GM19468 (cell line): ENCODE measurements at regions not wholly inside any gene's neighbourhood (a gene's known extent, or its start where the extent isn't known, plus 50 kb on each side); places are given as distances from the start of the nearest gene placed in this dataset.

Experiments used
- ATAC-seq: cut with Tn5 transposase; IDR thresholded peaks from one replicate; pipeline ENCODE4 v1.9.1; 2021; ENCODE audit warnings: mild to moderate bottlenecking, moderate library complexity, moderate number of reproducible peaks; ENCODE audit not compliant: unreplicated experiment; ENCODE audit errors: extremely low read depth

GRCh38 chr2:38174646-38175423, 98.9 kb upstream of the CYP1B1 start:
- no peak for ATAC-seq

GRCh38 chr2:38174131-38174530, 98.2 kb upstream of the CYP1B1 start:
- no peak for ATAC-seq

- ATAC-seq, result no peak
Observed at GRCh38 chr2:38173683-38174082, 97.7 kb upstream of the CYP1B1 start.

- ATAC-seq, result no peak
Observed at GRCh38 chr2:38171208-38171855, 95.4 kb upstream of the CYP1B1 start.

- ATAC-seq, result no peak
Observed at GRCh38 chr2:38170733-38171132, 94.8 kb upstream of the CYP1B1 start.

- ATAC-seq, result no peak
Observed at GRCh38 chr2:38170067-38170466, 94.1 kb upstream of the CYP1B1 start.

GRCh38 chr2:38168710-38169480, 92.9 kb upstream of the CYP1B1 start:
- ATAC-seq, result no peak

GRCh38 chr2:38167968-38168350, 92.0 kb upstream of the CYP1B1 start:
- ATAC-seq, result no peak

- no peak for ATAC-seq
Observed at GRCh38 chr2:38165698-38166097, 89.7 kb upstream of the CYP1B1 start.

GRCh38 chr2:38164881-38165280, 88.9 kb upstream of the CYP1B1 start:
- peak; percentile 77 for ATAC-seq

- ATAC-seq, result no peak
Observed at GRCh38 chr2:38163579-38163978, 87.6 kb upstream of the CYP1B1 start.

- no peak for ATAC-seq
Observed at GRCh38 chr2:38163006-38163405, 87.1 kb upstream of the CYP1B1 start.

- no peak for ATAC-seq
Observed at GRCh38 chr2:38160516-38160915, 84.6 kb upstream of the CYP1B1 start.

- ATAC-seq, result no peak
Observed at GRCh38 chr2:38159597-38159996, 83.6 kb upstream of the CYP1B1 start.

GRCh38 chr2:38159191-38159590, 83.2 kb upstream of the CYP1B1 start:
- no peak for ATAC-seq

GRCh38 chr2:38158378-38159118, 82.6 kb upstream of the CYP1B1 start:
- no peak for ATAC-seq

GRCh38 chr2:38156436-38156835, 80.5 kb upstream of the CYP1B1 start:
- ATAC-seq, result no peak

- ATAC-seq, result no peak
Observed at GRCh38 chr2:38155015-38155414, 79.1 kb upstream of the CYP1B1 start.

- ATAC-seq, result no peak
Observed at GRCh38 chr2:38154395-38154794, 78.4 kb upstream of the CYP1B1 start.

- no peak for ATAC-seq
Observed at GRCh38 chr2:38153476-38154135, 77.7 kb upstream of the CYP1B1 start.
